ENCODE measurements at regions not wholly inside any gene's neighbourhood (a gene's known extent, or its start where the extent isn't known, plus 50 kb on each side); places are given as distances from the start of the nearest gene placed in this dataset.
"Not testable (repeated sequence)": the region's sequence is repeated elsewhere in the genome, so short reads cannot be mapped to it uniquely, and the experiment has no call there.

DNA sequence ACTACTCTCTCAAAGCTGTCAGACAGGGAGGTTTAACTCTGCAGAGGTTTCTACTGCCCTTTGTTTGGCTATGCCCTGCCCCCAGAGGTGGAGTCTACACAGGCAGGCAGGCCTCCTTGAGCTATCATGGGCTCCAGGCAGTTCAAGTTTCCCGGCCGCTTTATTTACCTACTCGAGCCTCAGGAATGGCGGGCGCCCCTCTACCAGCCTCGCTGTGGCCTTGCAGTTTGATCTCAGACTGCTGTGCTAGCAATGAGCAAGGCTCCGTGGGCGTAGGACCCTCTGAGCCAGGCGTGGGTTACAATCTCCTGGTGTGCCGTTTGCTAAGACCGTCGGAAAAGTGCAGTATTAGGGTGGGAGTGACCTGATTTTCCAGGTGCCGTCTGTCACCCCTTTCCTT is 124.3 kb downstream of the PTCHD1 start:
- not testable (repeated sequence) for DNase-seq

DNA sequence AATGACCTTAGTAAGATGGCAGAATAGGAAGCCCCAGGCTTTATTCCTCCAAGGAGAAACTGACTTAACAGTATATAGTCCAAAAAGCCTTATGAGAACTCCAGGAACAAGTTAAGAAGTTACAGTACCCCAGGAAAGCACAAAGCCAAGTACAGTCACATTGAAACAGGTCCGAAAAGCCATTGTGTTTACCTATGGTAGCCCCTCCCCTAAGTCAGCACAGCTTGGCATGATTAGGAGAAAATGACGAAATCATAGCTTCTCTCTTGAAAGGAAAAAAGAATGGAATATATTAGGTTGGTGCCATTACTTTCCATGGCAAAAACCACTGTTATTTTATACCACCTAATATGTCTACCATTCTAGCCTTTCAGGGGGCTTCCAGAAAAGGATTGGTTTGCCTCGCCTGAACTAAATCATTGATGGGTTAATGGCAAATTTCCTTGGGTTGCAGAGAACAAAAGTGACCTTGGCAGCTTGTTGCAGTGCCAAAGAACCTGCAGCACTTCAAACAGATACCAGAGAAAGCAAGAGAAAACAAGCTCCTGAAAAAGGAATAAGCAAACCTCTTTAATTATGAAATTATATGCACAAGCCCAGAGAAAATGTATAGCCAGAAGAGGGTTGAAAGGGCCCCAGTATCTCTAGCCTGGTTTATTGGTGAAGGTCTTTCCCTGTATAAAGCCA is 130.6 kb downstream of the PTCHD1 start:
- DNase-seq, result no peak

DNA sequence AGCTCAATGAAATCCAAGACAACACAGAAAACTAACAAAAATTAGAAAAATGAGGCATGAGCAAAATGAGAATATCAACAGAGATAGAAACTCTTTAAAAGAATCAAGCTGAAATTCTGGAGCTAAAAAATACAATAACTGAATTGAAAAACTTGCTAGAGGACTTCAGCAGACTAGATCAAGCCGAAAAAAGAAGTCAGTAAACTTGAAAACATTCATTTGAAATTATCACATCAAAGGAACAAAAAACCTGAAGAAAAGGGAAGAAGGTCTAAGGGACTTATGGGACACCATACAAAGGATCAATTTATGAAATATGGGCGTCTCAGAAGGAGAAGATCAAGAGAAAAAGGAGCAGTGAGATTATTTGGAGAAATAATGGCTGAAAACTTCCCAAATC is 131.3 kb downstream of the PTCHD1 start:
- no peak for DNase-seq

DNA sequence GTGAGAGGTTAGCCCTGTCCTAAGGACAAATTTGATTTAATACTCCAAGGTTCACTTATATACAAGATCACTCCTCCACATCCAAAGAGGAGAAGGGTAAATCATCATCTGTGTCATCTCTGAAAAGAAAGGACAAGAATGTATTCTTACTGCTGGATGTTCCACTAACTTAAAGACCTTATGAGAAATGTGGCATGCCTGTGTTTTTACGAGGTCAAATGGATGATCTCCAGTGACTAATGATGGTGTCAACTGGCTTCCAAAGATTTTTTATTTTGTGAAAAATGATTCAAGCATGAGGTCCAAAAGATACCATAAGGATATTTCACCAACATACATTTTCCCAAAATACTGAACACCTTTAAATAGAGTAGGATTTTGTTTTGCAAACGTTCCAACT is 143.4 kb downstream of the PTCHD1 start:
- DNase-seq, result no peak

GRCh38 chrX:23478561-23478960 is 143.9 kb downstream of the PTCHD1 start:
- no peak for DNase-seq

GRCh38 chrX:23482561-23482960 is 147.9 kb downstream of the PTCHD1 start:
- no peak for DNase-seq

- DNase-seq, result no peak
Measured at GRCh38 chrX:23483396-23483795, 148.7 kb downstream of the PTCHD1 start.

DNA sequence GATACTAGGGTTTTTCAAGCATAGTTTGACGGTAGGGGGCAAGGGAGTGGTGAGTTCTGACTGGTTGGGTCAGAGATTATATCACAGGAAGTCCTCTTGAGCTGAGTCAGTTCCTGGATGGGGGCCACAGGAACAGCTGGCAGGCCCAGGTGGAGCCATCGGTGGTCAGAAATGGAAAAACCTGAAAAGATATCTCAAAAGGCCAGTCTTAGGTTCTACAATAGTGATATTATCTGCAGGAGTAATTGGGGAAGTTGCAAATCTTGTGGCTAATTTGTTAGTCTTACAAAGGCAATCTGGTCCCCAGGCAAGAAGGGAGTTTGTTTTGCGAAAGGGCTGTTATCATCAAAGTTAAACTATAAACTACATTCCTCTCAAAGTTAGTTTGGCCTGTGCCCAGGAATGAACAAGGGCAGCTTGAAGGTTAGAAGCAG is 159.3 kb downstream of the PTCHD1 start:
- DNase-seq, result no peak

GRCh38 chrX:23494741-23495140 is 160.1 kb downstream of the PTCHD1 start:
- no peak for DNase-seq

DNA sequence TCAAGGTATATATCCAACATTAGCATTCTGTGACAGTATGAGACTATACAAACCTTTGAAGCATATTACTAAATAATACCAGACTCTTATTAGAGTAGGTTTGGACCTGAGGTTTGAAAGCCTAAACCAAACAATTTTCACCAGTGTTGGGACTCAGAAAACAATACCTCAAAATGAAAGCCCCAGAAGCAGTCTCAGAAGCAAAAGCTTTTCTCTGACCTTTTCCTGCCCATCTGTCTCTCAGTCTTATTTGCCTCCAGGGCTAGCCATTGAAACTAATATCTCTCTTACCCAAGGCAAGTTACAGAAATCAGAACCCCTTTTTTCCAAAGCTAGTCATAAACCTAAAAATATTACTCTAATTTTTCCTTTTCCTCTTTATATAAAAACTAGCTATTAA is 163.3 kb downstream of the PTCHD1 start:
- DNase-seq, result no peak

DNA sequence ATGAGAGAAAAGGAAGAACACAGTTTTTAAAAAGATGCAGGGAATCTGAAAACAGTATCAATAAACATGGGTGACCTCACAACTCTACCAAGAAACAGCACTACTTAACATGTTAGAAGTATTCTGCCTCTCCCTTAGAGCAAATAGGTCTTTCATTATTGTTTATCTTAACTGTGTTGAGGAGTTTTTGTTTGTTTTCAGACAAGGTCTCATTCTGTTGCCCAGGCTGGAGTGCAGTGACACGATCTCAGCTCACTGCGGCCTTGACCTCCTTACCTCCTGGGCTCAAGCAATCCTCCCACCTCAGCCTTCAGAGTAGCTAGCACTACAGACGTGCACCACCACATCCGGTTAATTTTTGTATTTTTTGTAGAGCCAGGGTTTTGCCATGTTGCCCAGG is 165.3 kb upstream of the PRDX4 start:
- no peak for DNase-seq

DNA sequence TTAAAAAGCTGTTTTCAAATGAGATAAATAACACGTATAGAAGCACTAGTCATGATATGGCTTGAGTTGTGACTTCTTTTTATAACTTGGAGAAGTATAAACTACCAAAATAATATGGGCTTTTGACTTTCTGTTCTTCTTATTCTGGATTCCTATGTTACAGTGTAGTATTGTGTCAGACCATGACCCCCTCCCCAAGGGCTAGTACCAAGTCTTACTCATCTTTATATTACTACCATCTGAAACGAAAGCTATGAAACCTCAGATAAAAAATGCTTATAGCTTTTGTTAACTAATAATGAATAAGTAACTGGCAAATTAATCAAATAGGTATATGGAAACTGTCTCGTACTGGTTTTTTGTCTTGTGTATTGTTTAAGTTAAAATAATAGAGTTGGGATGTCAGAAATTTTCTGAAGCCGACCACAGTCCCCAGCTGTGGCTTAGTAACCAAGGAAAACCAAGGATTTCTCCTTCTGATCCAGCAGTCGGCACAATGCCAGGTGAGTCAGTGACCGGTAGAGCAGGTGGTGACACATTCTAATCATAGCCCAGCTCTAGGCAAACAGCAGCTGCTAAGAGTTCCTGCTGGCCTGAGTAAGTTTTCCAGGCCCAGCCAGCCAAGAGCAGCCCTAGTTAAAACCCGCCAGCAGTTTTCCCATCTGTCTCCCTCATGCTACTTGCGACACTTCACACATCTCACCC is 163.3 kb upstream of the PRDX4 start:
- DNase-seq, result no peak

DNA sequence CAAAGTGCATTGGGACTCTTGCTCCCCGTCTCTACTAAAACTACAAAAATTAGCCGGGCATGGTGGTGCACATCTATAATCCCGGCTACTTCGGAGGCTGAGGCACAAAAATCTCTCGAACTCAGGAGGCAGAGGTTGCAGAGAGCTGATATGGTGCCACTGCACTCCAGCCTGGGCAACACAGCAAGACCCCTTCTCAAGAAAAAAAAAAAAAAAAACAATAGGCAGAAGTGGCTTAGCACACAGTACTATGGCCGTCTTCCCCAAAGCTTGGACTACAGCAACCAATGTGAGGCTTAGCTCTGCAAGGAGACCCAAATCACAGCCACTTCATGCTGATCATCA is 162.8 kb upstream of the PRDX4 start:
- no peak for DNase-seq

DNA sequence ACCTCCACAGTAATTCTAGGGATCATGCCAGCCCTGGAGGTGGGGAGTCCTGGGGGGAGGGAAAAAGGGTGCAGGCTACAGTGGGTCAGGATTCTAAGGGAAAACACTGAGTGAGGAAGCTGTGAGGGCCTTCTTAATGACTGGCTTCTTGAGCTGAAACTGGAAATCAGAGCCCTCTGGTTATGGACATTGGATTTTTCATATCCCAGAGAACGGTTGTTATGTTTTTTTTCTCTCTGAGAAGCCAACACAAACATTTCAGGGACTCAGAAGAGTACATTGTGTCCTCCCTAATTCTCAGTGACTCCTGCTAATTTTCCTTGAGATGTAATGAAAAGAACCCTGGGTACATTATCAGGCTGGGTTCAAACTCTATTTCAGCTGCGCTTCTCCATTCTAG is 162.4 kb upstream of the PRDX4 start:
- no peak for DNase-seq

DNA sequence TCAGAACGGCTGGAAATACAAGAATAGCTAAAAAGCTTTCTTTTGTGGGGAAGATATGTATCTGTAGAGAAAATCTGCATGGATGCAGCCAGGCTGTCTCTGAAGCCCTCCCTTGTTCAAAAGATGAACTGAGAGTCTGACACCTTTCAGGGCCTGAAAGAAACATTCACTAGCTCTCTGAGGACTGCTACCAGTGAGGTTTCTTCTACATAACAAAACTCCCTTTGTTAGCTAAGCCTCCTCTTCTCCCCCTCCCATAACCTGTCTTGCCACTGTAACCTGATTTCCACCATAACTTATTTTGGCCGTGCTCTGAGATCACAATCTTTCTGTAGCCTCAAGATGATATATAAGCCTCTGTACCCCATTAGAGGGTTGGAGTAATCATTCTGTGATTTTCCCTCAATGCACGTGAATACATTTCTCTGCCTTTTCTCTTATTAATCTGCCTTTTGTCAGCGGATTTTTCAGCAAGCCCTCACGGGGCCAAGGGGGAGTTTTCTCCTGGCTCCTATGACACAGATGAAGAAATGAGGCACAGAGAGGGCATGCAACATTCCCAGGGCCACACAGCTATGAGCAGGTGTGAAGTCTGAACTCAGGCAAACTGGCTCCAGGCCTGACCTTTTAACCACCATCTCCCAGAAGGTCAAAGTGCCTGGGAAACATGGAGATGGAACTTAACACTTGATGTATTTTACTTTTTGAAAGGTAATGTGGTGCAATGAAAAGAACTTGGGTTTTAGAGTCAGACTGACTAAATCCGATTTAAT is 161.6 kb upstream of the PRDX4 start:
- DNase-seq, result no peak

- DNase-seq, result no peak
Measured at GRCh38 chrX:23509256-23509655, 158.0 kb upstream of the PRDX4 start.

DNA sequence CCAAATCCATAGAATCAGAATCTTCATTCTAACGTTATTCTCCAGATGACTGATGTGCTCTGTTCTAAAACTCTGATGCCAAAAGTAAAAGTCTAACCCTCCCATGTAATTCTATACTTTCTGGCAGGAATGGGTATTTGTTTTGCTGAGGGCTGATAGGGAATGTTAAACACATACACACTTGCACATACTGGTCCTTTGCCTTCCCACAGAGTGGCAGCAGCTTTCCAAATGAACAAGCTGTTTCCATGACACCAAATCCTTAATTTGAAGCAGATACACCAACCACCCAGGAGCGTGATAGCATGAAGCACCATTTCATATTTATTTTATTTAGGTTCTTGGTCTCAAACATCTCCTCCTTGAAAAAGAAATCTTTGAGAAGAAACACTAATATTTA is 155.5 kb upstream of the PRDX4 start:
- no peak for DNase-seq

DNA sequence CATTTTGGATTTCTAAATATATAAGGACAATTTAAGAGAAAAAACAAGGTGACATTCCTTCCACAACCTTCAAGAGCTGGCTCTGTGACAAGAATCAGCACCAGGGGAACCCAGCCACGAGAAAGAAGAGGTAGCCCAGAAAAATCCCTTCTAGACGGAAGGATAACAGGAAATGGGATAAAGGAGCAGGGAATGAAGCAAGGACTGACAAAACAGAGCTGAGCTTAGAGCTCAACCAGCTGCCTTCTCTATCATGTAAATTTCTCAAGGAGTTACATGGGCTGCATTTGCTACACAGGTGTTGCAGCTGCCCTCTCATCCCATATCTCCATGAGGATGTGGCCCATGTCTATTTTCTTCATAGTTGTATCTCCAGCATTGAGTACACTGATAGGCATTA is 154.2 kb upstream of the PRDX4 start:
- no peak for DNase-seq

GRCh38 chrX:23514082-23514481 is 153.2 kb upstream of the PRDX4 start:
- no peak for DNase-seq

DNA sequence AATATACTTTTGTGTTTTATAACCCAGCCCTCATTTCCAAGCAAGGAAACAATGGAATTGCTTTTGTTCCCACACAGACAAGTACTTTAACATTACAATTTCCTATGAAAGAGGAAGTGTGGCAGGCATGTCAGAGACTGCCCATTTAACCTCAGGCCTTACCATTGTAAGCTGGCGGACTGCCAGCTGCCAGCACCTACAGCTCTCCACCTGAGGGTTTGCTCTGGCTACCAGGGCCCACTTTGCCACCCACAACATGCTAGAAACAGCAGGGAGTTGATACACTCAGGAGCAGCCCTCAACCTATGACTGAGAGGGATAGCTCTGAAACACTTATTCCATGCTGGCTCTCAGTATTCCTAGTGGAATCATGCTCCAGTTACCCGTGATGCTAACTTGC is 152.3 kb upstream of the PRDX4 start:
- DNase-seq, result no peak

DNA sequence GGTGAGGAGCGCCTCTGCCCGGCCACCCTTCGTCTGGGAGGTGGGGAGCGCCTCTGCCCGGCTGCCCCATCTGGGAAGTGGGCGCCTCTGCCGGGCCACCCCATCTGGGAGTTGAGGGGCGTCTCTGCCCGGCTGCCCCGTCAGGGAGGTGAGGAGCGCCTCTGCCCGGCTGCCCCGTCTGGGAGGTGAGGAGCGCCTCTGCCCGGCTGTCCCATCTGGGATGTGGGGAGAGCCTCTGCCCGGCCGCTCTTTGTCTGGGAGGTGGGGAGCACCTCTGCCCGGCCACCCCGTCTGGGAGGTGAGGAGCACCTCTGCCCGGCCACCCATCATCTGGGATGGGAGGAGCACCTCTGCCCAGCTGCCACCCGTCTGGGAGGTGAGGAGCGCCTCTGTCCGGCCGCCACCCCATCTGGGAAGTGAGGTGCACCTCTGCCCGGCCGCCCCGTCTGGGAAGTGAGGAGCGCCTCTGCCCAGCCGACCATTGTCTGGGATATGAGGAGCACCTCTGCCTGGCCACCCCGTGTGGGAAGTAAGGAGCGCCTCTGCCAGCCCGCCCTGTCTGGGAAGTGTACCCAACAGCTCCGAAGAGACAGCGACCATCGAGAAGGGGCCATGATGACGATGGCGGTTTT is 144.2 kb upstream of the PRDX4 start:
- not testable (repeated sequence) for DNase-seq

DNA sequence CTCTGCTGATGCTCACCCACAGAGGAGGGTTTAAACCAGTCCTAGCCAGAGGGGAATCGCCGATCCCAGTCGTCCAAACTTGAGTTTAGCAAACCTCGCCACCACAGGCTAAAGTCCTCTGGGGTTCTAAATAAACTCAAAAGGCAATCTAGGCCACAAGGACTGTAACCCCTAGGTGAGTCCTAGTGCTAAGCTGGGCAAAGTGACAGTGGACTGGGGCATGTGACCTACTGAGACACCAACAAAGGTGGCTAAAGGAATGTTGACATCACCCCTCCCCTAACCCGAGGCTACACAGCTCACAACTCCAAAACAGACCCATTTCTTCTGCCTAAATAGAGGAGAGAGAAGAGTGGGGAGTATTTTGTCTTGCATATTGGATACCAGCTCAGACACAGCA is 142.8 kb upstream of the PRDX4 start:
- no peak for DNase-seq

- DNase-seq, result no peak
Measured at GRCh38 chrX:23525531-23525930, 141.8 kb upstream of the PRDX4 start.

- DNase-seq, result no peak
Measured at GRCh38 chrX:23540532-23540931, 126.8 kb upstream of the PRDX4 start.

All from NCI-H2227 treated with DMSO at 0.1 percent for 48 hours (cell line).